K562 (cell line): ENCODE measurements at regions not wholly inside any gene's neighbourhood (a gene's known extent, or its start where the extent isn't known, plus 50 kb on each side); places are given as distances from the start of the nearest gene placed in this dataset.

ENCODE experiments used
- ARNT ChIP-seq, 2 experiments: fragments of 450-650 bp; IDR thresholded peaks; 2 replicates each; pipeline ENCODE4 v1.6.1; 2016; ENCODE audit warnings: mild to moderate bottlenecking in 1 of 2
- CBX8 ChIP-seq: fragments of 200-600 bp; sonication (generic); IDR thresholded peaks from 2 replicates; pipeline ENCODE4 v1.6.1; 2012; ENCODE audit warnings: borderline replicate concordance, mixed run types, low read depth, mild to moderate bottlenecking, moderate library complexity, mixed read lengths, low read length, control low read depth, inconsistent platforms; ENCODE audit not compliant: poor library complexity, severe bottlenecking; ENCODE audit errors: extremely low read depth
- CTCF ChIP-seq, 3 experiments: IDR thresholded peaks in 2 of 3; conservative IDR thresholded peaks in 1 of 3; 2 replicates each; pipeline ENCODE4 v1.5.1; 2011 to 2012; ENCODE audit warnings: low read length in 3 of 3, mild to moderate bottlenecking in 3 of 3, control low read depth in 2 of 3, improper control_type of control experiment in 1 of 3, inconsistent platforms in 1 of 3, low read depth in 1 of 3, mixed read lengths in 1 of 3, moderate library complexity in 1 of 3; ENCODE audit not compliant: insufficient read depth in 2 of 3
- FOXA3 ChIP-seq, 2 experiments: fragments of 450-650 bp in 1 of 2; sonication (generic) in 1 of 2; formaldehyde crosslinking; IDR thresholded peaks in 1 of 2; conservative IDR thresholded peaks in 1 of 2; 2 replicates each; pipeline versions ENCODE4 v1.4.0 to v1.8.0; 2020 to 2022; ENCODE audit warnings: mild to moderate bottlenecking in 2 of 2, missing genetic modification reagents in 1 of 2
- JUND ChIP-seq, 2 experiments: IDR thresholded peaks; 2 replicates in 1 of 2; 3 replicates in 1 of 2; pipeline ENCODE4 v1.6.1; 2011; ENCODE audit warnings: borderline replicate concordance in 2 of 2, low read depth in 2 of 2, low read length in 2 of 2, improper control_type of control experiment in 1 of 2, missing biosample characterization in 1 of 2, missing genetic modification characterization in 1 of 2, missing genetic modification reagents in 1 of 2
- PBX2 ChIP-seq, 2 experiments: IDR thresholded peaks in 1 of 2; conservative IDR thresholded peaks in 1 of 2; 2 replicates each; pipeline ENCODE4 v1.6.1; 2016; ENCODE audit warnings: low read depth in 2 of 2, mild to moderate bottlenecking in 1 of 2, missing compliant biosample characterization in 1 of 2, missing genetic modification characterization in 1 of 2, moderate library complexity in 1 of 2
- POLR2A ChIP-seq: fragments of 450-650 bp; conservative IDR thresholded peaks from 2 replicates; pipeline ENCODE4 v1.6.1; 2016
- RNF2 ChIP-seq: sonication (generic); IDR thresholded peaks from 2 replicates; pipeline ENCODE4 v1.6.1; 2016
- SIN3A ChIP-seq, 2 experiments: fragments of 150-350 bp in 1 of 2; IDR thresholded peaks; 2 replicates each; pipeline ENCODE4 v1.6.1; 2011 to 2016; ENCODE audit warnings: borderline replicate concordance in 2 of 2, low read depth in 2 of 2, low read length in 2 of 2, mild to moderate bottlenecking in 2 of 2, moderate library complexity in 2 of 2; ENCODE audit not compliant: control insufficient read depth in 1 of 2
- TGIF2 ChIP-seq: sonication (generic); formaldehyde crosslinking; IDR thresholded peaks from 2 replicates; pipeline ENCODE4 v1.8.1; 2022; ENCODE audit warnings: mild to moderate bottlenecking, missing genetic modification reagents, moderate library complexity
- ZFX ChIP-seq: sonication (generic); formaldehyde crosslinking; IDR thresholded peaks from 2 replicates; pipeline ENCODE4 v1.8.0; 2022; ENCODE audit warnings: mild to moderate bottlenecking, missing genetic modification reagents, moderate library complexity
- TF ChIP-seq, protein P1 (sequence below): sonication (generic); formaldehyde crosslinking; IDR thresholded peaks from 2 replicates; pipeline ENCODE4 v1.8.1; 2022; ENCODE audit warnings: missing genetic modification reagents

DNA sequence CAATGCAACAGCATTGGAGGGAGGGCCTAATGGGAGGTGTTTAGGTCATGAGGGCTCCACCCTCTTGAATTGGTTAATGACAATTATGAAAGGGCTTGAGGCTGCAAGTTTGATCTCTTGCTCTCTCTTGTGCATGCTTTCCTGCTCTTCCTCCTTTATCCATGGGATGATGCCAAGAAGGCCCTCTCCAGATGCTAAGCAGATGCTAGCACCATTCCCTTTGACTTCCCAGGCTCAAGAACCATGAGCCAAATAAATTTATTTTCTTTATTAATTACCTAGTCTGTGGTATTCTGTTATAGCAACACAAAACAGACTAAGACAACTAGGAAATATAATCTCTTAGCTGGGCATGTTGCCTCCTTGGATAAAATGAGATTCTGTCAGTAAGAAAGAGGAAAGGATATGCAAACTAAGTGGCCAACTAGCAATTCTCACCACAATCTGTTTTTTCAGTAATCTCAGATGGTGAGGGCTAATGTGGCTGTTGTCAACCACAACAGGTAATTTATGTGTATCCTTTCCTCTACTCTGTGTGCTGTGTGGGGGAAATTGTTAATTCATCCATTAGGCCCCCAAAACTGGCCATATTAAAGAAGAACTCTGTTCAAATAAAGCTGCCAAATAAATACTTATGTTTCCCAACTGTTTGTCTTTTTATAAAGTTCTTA is 269.1 kb upstream of the CD180 start:
- TF ChIP-seq CTCF (IDR thresholded peaks at IDR 0.05 in 2 of 3, conservative IDR thresholded peaks at IDR 0.05 in 1 of 3; ENCODE audit: insufficient read depth in 2 of 3, low read depth in 1 of 3, low read length in 3 of 3): no peak
- no peak for TF ChIP-seq ZFX
- TF ChIP-seq JUND (IDR thresholded peaks at IDR 0.05; ENCODE audit: borderline replicate concordance, low read depth, low read length): no peak
- no peak for TF ChIP-seq JUND (tag; IDR thresholded peaks at IDR 0.05; ENCODE audit: borderline replicate concordance, low read depth, low read length)
- no peak for TF ChIP-seq RNF2
- no peak for TF ChIP-seq FOXA3 (CRISPR knock-in tag; conservative IDR thresholded peaks at IDR 0.05 in 1 of 2, IDR thresholded peaks at IDR 0.05 in 1 of 2)
- TF ChIP-seq PBX2 (CRISPR knock-in tag; IDR thresholded peaks at IDR 0.05; ENCODE audit: low read depth): no peak
- TF ChIP-seq PBX2 (tag; conservative IDR thresholded peaks at IDR 0.05; ENCODE audit: low read depth): no peak
- TF ChIP-seq ARNT (IDR thresholded peaks at IDR 0.05): no peak
- TF ChIP-seq POLR2A: no peak
- TF ChIP-seq, protein P1, sequence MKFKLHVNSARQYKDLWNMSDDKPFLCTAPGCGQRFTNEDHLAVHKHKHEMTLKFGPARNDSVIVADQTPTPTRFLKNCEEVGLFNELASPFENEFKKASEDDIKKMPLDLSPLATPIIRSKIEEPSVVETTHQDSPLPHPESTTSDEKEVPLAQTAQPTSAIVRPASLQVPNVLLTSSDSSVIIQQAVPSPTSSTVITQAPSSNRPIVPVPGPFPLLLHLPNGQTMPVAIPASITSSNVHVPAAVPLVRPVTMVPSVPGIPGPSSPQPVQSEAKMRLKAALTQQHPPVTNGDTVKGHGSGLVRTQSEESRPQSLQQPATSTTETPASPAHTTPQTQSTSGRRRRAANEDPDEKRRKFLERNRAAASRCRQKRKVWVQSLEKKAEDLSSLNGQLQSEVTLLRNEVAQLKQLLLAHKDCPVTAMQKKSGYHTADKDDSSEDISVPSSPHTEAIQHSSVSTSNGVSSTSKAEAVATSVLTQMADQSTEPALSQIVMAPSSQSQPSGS (CRISPR knock-in tag): no peak
- no peak for TF ChIP-seq SIN3A (IDR thresholded peaks at IDR 0.05; ENCODE audit: borderline replicate concordance in 2 of 2, control insufficient read depth in 1 of 2, low read depth in 2 of 2, low read length in 2 of 2)
- no peak for TF ChIP-seq TGIF2 (CRISPR knock-in tag)
- no peak for TF ChIP-seq CBX8
